A673 (cell line): ENCODE measurements at regions not wholly inside any gene's neighbourhood (a gene's known extent, or its start where the extent isn't known, plus 50 kb on each side); places are given as distances from the start of the nearest gene placed in this dataset.

Experiments used
- CTCF ChIP-seq: fragments of 300-800, 200-600 bp; sonication (generic); conservative IDR thresholded peaks from 2 replicates; pipeline ENCODE4 v1.5.1; 2017; ENCODE audit warnings: low read depth, mild to moderate bottlenecking, antibody characterized with exemption, low read length, moderate library complexity, mixed read lengths
- EZH2 ChIP-seq: fragments of 200-600 bp; sonication (generic); IDR thresholded peaks from 2 replicates; pipeline ENCODE4 v1.6.1; 2017; ENCODE audit warnings: borderline replicate concordance, low read depth, mild to moderate bottlenecking, mixed read lengths, antibody characterized with exemption, low read length; ENCODE audit not compliant: poor library complexity, severe bottlenecking

GRCh38 chr1:217253985-217254384 is 376.9 kb downstream of the GPATCH2 start:
- no peak for TF ChIP-seq CTCF
- TF ChIP-seq EZH2 = no peak
